ENCODE measurements at regions not wholly inside any gene's neighbourhood (a gene's known extent, or its start where the extent isn't known, plus 50 kb on each side); places are given as distances from the start of the nearest gene placed in this dataset.

GRCh38 chr10:123409884-123410283, 255.7 kb downstream of the BUB3 start:
- no peak for DNase-seq

GRCh38 chr10:123413353-123413752, 252.8 kb upstream of the GPR26 start:
- DNase-seq, result no peak

GRCh38 chr10:123415523-123415922, 250.6 kb upstream of the GPR26 start:
- no peak for DNase-seq

- DNase-seq, result no peak
These were observed 248.7 kb upstream of the GPR26 start for GRCh38 chr10:123417414-123417813.

- DNase-seq, result no peak
These were observed 244.7 kb upstream of the GPR26 start for GRCh38 chr10:123421461-123421860.

- no peak for DNase-seq
These were observed 243.9 kb upstream of the GPR26 start for GRCh38 chr10:123422261-123422660.

- no peak for DNase-seq
These were observed 241.6 kb upstream of the GPR26 start for GRCh38 chr10:123424537-123424936.

- DNase-seq, result no peak
These were observed 240.5 kb upstream of the GPR26 start for GRCh38 chr10:123425680-123426079.

- DNase-seq, result no peak
These were observed 238.9 kb upstream of the GPR26 start for GRCh38 chr10:123427165-123427786.

GRCh38 chr10:123428391-123428790, 237.8 kb upstream of the GPR26 start:
- no peak for DNase-seq

GRCh38 chr10:123429706-123430221, 236.4 kb upstream of the GPR26 start:
- no peak for DNase-seq

- DNase-seq, result no peak
These were observed 232.6 kb upstream of the GPR26 start for GRCh38 chr10:123433539-123433938.

- DNase-seq, result no peak
These were observed 231.6 kb upstream of the GPR26 start for GRCh38 chr10:123434435-123435039.

- no peak for DNase-seq
These were observed 223.3 kb upstream of the GPR26 start for GRCh38 chr10:123442901-123443300.

- no peak for DNase-seq
These were observed 222.2 kb upstream of the GPR26 start for GRCh38 chr10:123443924-123444323.

GRCh38 chr10:123445261-123445775, 220.8 kb upstream of the GPR26 start:
- DNase-seq, result no peak

- DNase-seq, result no peak
These were observed 219.6 kb upstream of the GPR26 start for GRCh38 chr10:123446449-123447156.

GRCh38 chr10:123449234-123449962, 216.8 kb upstream of the GPR26 start:
- DNase-seq, result no peak

GRCh38 chr10:123450956-123451605, 215.1 kb upstream of the GPR26 start:
- DNase-seq, result no peak

GRCh38 chr10:123451618-123452245, 214.4 kb upstream of the GPR26 start:
- no peak for DNase-seq

- no peak for DNase-seq
These were observed 211.2 kb upstream of the GPR26 start for GRCh38 chr10:123454987-123455386.

Measured in left kidney (tissue), 1 donor.